Lower lobe of right lung (tissue), 2 donors: ENCODE measurements at regions not wholly inside any gene's neighbourhood (a gene's known extent, or its start where the extent isn't known, plus 50 kb on each side); places are given as distances from the start of the nearest gene placed in this dataset.

Experiments used
- ATAC-seq, 2 donors: fragments of 200-7000 bp; cut with Tn5 transposase; one replicate each; pipeline ENCODE4 v1.9.1; 2020 to 2022; ENCODE audit warnings: mild to moderate bottlenecking in 2 of 2, moderate library complexity in 2 of 2
- DNase-seq: peaks from one replicate; pipeline ENCODE4 v3.0.0-alpha.2; 2020
- H3K27ac ChIP-seq: fragments of 200-600 bp; one replicate; pipeline ENCODE4 v1.8.0; 2022
- H3K27me3 ChIP-seq: fragments of 200-600 bp; one replicate; pipeline ENCODE4 v1.8.0; 2022; ENCODE audit warnings: low read depth
- H3K36me3 ChIP-seq: fragments of 200-600 bp; one replicate; pipeline ENCODE4 v1.8.0; 2022; ENCODE audit warnings: mild to moderate bottlenecking
- H3K4me1 ChIP-seq: fragments of 200-600 bp; one replicate; pipeline ENCODE4 v1.8.0; 2022
- H3K4me3 ChIP-seq: fragments of 200-600 bp; one replicate; pipeline ENCODE4 v1.8.0; 2022; ENCODE audit warnings: mild to moderate bottlenecking
- H3K9me3 ChIP-seq: fragments of 200-600 bp; one replicate; pipeline ENCODE4 v1.8.0; 2022
- intact Hi-C: fragments of 100-400 bp; cut with DNase I; formaldehyde crosslinking; loops from one replicate; pipeline ENCODE4 v1.11.0; 2022
- TF ChIP-seq, protein P1 (sequence below): fragments of 200-600 bp; IDR thresholded peaks from one replicate; pipeline ENCODE4 v1.8.0; 2022; ENCODE audit warnings: antibody characterized with exemption, mild to moderate bottlenecking
- donor health status: DM: no; HTN: yes; CAD: no; lungs with severe emphysema.

DNA sequence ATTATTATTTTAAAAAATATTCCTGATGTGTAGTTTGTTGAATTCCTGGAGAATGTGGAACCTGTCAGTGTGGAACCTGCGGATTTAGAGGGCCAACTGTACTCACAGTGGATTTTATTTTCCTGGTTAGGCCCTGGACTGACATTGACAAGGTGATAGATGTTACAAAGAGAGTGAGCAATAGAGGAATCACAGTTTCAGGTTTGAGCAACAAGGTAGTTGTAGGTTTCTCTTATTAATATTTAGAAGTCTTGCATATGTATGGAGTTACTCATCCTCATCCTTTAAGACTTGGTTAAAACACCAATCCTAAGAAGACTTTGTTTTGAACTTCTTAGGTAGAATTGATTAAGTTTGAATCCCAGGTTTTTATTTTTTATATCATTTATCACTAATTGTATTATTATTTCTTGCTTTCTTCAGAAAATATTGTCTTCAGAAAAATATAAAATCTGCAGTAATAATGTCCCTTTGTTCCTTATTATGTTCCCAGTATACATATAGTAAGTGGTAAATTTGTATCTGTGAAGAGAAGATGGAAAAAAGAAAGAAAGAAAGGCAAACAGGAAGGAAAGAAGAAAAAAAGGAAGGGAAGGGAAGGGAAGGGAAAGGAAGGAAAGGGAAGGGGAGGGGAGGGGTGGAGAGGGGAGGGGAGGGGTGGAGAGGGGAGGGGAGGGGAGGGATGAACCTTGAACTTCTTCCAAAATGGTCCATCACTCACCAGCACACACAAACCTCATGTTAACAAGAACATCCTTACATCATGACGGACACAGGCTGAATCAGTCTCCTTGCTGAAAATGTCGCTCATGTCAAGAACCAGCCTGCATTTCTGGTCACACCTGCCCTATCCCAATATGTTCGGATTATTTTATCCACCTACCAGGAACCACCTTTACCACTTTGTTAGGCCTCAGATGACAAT lies 867.2 kb downstream of the CDH11 start:
- intact Hi-C loops, result no loop called here
- ATAC-seq (no peak), DNase-seq (no peak)
- no peaks in the 10 kb centered on the region for H3K9me3 ChIP-seq
- no peaks in the 10 kb centered on the region for H3K4me1 ChIP-seq
- TF ChIP-seq, protein P1, sequence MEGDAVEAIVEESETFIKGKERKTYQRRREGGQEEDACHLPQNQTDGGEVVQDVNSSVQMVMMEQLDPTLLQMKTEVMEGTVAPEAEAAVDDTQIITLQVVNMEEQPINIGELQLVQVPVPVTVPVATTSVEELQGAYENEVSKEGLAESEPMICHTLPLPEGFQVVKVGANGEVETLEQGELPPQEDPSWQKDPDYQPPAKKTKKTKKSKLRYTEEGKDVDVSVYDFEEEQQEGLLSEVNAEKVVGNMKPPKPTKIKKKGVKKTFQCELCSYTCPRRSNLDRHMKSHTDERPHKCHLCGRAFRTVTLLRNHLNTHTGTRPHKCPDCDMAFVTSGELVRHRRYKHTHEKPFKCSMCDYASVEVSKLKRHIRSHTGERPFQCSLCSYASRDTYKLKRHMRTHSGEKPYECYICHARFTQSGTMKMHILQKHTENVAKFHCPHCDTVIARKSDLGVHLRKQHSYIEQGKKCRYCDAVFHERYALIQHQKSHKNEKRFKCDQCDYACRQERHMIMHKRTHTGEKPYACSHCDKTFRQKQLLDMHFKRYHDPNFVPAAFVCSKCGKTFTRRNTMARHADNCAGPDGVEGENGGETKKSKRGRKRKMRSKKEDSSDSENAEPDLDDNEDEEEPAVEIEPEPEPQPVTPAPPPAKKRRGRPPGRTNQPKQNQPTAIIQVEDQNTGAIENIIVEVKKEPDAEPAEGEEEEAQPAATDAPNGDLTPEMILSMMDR, result no peak
- no peaks in the 10 kb centered on the region for H3K27me3 ChIP-seq
- H3K27ac ChIP-seq, result no peak overlapping the region
- no peak overlapping the region for H3K4me3 ChIP-seq
- H3K36me3 ChIP-seq, result no peaks in the 10 kb centered on the region

DNA sequence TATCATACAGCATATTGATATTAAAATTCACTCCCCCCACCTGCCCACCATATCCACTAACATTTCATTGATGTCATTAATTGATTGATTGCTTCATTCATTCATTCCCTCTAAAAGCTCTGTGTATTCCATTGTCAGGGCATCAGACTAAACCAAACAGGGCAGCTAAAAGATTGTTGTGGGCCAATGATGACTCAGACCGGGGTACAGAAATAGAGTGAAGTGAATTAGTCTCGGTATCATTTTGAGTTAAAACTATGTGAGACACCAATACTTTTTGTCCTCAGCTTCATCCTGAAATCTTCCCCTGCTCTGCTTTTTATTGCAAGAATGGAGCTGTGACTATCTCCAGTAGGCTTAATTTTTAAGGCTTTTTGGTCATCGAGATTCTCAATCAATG lies 868.3 kb downstream of the CDH11 start:
- H3K27ac ChIP-seq, result no peak overlapping the region
- TF ChIP-seq, protein P1, result no peak
- intact Hi-C loops, result no loop called here
- H3K4me1 ChIP-seq, result no peaks in the 10 kb centered on the region
- no peak for DNase-seq
- H3K36me3 ChIP-seq, result no peaks in the 10 kb centered on the region
- H3K9me3 ChIP-seq, result no peaks in the 10 kb centered on the region
- H3K4me3 ChIP-seq, result no peak overlapping the region
- H3K27me3 ChIP-seq, result no peaks in the 10 kb centered on the region
- no peak for ATAC-seq

DNA sequence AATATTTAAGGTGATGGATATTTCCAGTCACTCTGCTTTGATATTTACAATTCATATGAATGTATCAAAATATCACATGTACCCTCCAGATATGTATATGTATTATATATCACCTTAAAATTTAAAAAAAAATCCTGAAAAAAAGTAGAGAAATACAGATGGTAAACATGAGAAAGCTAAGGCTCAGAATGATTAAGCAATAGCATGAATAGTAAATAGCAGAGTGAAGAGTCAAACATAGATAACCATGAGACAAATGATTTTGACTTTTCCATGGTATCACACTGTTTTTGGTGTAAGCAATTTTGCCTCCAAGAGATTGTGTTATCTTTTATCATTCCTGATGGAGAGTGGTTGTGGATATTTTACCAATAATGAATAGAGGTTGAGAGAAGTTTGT lies 868.8 kb downstream of the CDH11 start:
- no peak for ATAC-seq
- no peaks in the 10 kb centered on the region for H3K4me1 ChIP-seq
- H3K4me3 ChIP-seq, result no peak overlapping the region
- no peak overlapping the region for H3K27ac ChIP-seq
- H3K9me3 ChIP-seq, result no peaks in the 10 kb centered on the region
- intact Hi-C loops, result no loop called here
- no peak for DNase-seq
- H3K27me3 ChIP-seq, result no peaks in the 10 kb centered on the region
- H3K36me3 ChIP-seq, result no peaks in the 10 kb centered on the region
- TF ChIP-seq, protein P1, result no peak

DNA sequence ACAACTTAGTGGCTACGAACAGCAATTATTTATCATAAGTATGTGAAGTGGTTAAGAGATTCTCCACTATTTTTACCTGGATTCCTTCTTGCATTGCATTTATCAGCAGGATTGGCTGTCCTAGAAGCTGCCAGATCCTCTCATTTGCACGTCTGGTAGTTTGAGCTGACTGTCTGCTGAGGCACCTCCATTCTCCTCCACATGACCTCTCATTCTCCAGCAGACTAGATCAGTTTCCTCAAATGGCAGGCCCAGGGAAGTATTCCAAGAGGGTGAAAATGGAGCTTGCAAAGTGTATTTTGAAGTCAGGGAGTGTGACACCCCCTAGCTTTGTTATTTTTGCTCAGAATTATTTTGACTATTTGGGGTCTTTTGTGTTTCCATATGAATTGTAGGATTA lies 870.1 kb downstream of the CDH11 start:
- H3K27me3 ChIP-seq, result no peaks in the 10 kb centered on the region
- H3K4me3 ChIP-seq, result no peak overlapping the region
- TF ChIP-seq, protein P1, result no peak
- ATAC-seq (no peak), DNase-seq (no peak)
- H3K9me3 ChIP-seq, result no peaks in the 10 kb centered on the region
- no peaks in the 10 kb centered on the region for H3K4me1 ChIP-seq
- intact Hi-C loops, result no loop called here
- H3K27ac ChIP-seq, result no peak overlapping the region
- H3K36me3 ChIP-seq, result no peaks in the 10 kb centered on the region

DNA sequence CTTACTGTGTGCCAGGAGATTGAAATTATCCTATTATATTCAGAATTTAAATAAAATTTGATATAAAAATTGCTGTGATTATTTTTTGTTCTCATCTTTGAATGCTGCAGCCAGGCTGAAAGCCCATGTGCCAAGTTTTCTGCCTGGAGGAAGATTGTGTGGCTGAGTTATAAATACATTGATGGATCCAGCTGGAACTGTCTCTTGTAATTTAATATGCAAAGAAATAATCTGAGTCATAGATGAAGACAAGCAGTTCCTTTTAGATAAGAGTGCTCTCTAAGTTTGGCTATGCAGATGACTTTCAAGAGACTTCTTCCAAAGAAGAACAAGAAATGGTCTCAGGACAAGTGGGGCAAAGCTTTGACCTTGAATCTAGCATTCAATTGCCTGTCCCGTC lies 871.0 kb downstream of the CDH11 start:
- TF ChIP-seq, protein P1, result no peak
- H3K4me3 ChIP-seq, result no peak overlapping the region
- DNase-seq (no peak), ATAC-seq (no peak)
- no peak overlapping the region for H3K27ac ChIP-seq
- no peaks in the 10 kb centered on the region for H3K4me1 ChIP-seq
- intact Hi-C loops, result no loop called here
- no peaks in the 10 kb centered on the region for H3K36me3 ChIP-seq
- H3K9me3 ChIP-seq, result no peaks in the 10 kb centered on the region
- H3K27me3 ChIP-seq, result no peaks in the 10 kb centered on the region
